HepG2 (cell line): ENCODE measurements at regions not wholly inside any gene's neighbourhood (a gene's known extent, or its start where the extent isn't known, plus 50 kb on each side); places are given as distances from the start of the nearest gene placed in this dataset.

ENCODE experiments used
- GTF2F1 ChIP-seq: fragments of 150-350 bp; IDR thresholded peaks from 2 replicates; pipeline ENCODE4 v1.6.1; 2014; ENCODE audit warnings: low read length
- HNRNPK ChIP-seq: fragments of 200-400 bp; formaldehyde crosslinking; IDR thresholded peaks from 2 replicates; pipeline ENCODE4 v1.6.1; 2018; ENCODE audit warnings: low read length, low read depth, moderate library complexity, mild to moderate bottlenecking; ENCODE audit not compliant: poor library complexity, severe bottlenecking
- KLF9 ChIP-seq: IDR thresholded peaks from 2 replicates; pipeline ENCODE4 v1.6.1; 2016; ENCODE audit warnings: low read depth
- TF ChIP-seq, protein P1 (sequence below): IDR thresholded peaks from 2 replicates; pipeline ENCODE4 v1.6.1; 2016; ENCODE audit warnings: low read depth, missing genetic modification reagents, missing compliant biosample characterization
- TF ChIP-seq, protein P2 (sequence below): sonication (generic); formaldehyde crosslinking; IDR thresholded peaks from 2 replicates; pipeline ENCODE4 v1.4.0; 2020; ENCODE audit warnings: mild to moderate bottlenecking, missing genetic modification reagents, borderline replicate concordance

DNA sequence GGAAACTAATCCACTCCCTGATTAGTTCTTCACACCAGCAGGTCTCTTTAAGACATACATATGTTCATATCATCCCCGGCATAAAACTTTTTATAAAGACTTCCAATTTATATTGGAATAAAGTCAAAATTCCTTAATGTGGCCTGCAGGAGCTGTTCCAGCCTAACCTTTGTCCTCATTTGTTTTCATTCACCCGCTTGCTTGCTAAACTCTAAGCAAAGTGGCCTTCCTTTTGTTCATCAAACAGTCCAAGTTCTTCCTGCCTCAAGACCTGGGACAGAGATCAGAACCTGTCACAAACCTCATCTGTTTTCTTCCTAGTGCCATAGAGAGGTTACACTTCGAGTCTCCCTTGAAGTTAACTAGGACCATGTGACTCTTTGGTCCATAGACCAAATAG lies 339.4 kb upstream of the ID2 start (continued):
- TF ChIP-seq, protein P1, sequence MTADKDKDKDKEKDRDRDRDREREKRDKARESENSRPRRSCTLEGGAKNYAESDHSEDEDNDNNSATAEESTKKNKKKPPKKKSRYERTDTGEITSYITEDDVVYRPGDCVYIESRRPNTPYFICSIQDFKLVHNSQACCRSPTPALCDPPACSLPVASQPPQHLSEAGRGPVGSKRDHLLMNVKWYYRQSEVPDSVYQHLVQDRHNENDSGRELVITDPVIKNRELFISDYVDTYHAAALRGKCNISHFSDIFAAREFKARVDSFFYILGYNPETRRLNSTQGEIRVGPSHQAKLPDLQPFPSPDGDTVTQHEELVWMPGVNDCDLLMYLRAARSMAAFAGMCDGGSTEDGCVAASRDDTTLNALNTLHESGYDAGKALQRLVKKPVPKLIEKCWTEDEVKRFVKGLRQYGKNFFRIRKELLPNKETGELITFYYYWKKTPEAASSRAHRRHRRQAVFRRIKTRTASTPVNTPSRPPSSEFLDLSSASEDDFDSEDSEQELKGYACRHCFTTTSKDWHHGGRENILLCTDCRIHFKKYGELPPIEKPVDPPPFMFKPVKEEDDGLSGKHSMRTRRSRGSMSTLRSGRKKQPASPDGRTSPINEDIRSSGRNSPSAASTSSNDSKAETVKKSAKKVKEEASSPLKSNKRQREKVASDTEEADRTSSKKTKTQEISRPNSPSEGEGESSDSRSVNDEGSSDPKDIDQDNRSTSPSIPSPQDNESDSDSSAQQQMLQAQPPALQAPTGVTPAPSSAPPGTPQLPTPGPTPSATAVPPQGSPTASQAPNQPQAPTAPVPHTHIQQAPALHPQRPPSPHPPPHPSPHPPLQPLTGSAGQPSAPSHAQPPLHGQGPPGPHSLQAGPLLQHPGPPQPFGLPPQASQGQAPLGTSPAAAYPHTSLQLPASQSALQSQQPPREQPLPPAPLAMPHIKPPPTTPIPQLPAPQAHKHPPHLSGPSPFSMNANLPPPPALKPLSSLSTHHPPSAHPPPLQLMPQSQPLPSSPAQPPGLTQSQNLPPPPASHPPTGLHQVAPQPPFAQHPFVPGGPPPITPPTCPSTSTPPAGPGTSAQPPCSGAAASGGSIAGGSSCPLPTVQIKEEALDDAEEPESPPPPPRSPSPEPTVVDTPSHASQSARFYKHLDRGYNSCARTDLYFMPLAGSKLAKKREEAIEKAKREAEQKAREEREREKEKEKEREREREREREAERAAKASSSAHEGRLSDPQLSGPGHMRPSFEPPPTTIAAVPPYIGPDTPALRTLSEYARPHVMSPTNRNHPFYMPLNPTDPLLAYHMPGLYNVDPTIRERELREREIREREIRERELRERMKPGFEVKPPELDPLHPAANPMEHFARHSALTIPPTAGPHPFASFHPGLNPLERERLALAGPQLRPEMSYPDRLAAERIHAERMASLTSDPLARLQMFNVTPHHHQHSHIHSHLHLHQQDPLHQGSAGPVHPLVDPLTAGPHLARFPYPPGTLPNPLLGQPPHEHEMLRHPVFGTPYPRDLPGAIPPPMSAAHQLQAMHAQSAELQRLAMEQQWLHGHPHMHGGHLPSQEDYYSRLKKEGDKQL (CRISPR knock-in tag): no peak
- TF ChIP-seq GTF2F1 (no peak), HNRNPK (no peak), KLF9 (CRISPR knock-in tag) (no peak)
- TF ChIP-seq, protein P2, sequence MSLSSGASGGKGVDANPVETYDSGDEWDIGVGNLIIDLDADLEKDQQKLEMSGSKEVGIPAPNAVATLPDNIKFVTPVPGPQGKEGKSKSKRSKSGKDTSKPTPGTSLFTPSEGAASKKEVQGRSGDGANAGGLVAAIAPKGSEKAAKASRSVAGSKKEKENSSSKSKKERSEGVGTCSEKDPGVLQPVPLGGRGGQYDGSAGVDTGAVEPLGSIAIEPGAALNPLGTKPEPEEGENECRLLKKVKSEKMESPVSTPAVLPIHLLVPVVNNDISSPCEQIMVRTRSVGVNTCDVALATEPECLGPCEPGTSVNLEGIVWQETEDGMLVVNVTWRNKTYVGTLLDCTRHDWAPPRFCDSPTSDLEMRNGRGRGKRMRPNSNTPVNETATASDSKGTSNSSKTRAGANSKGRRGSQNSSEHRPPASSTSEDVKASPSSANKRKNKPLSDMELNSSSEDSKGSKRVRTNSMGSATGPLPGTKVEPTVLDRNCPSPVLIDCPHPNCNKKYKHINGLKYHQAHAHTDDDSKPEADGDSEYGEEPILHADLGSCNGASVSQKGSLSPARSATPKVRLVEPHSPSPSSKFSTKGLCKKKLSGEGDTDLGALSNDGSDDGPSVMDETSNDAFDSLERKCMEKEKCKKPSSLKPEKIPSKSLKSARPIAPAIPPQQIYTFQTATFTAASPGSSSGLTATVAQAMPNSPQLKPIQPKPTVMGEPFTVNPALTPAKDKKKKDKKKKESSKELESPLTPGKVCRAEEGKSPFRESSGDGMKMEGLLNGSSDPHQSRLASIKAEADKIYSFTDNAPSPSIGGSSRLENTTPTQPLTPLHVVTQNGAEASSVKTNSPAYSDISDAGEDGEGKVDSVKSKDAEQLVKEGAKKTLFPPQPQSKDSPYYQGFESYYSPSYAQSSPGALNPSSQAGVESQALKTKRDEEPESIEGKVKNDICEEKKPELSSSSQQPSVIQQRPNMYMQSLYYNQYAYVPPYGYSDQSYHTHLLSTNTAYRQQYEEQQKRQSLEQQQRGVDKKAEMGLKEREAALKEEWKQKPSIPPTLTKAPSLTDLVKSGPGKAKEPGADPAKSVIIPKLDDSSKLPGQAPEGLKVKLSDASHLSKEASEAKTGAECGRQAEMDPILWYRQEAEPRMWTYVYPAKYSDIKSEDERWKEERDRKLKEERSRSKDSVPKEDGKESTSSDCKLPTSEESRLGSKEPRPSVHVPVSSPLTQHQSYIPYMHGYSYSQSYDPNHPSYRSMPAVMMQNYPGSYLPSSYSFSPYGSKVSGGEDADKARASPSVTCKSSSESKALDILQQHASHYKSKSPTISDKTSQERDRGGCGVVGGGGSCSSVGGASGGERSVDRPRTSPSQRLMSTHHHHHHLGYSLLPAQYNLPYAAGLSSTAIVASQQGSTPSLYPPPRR (CRISPR knock-in tag): no peak
